ENCODE measurements at regions not wholly inside any gene's neighbourhood (a gene's known extent, or its start where the extent isn't known, plus 50 kb on each side); places are given as distances from the start of the nearest gene placed in this dataset.

- no peak for TF ChIP-seq EZH2 (IDR thresholded peaks at IDR 0.05)
- TF ChIP-seq FOXP2 (optimal IDR thresholded peaks at IDR 0.05; ENCODE audit: control extremely low read depth, extremely low read length, insufficient read depth): no peak
These were observed 79.6 kb upstream of the ZNF827 start for GRCh38 chr4:146018247-146018646.

All from SK-N-MC (cell line).